SK-N-MC (cell line): ENCODE measurements at regions not wholly inside any gene's neighbourhood (a gene's known extent, or its start where the extent isn't known, plus 50 kb on each side); places are given as distances from the start of the nearest gene placed in this dataset.

Experiments
- EZH2 ChIP-seq: fragments of 200-600 bp; sonication (generic); IDR thresholded peaks from one replicate; pipeline ENCODE4 v1.6.1; 2017; ENCODE audit warnings: antibody characterized with exemption
- FOXP2 ChIP-seq: optimal IDR thresholded peaks from 2 replicates; pipeline ENCODE3; 2011; ENCODE audit warnings: mild to moderate bottlenecking, moderate library complexity; ENCODE audit not compliant: insufficient read depth; ENCODE audit errors: extremely low read length, control extremely low read depth
- POLR2AphosphoS5 ChIP-seq: IDR thresholded peaks from 2 replicates; pipeline ENCODE4 v1.6.1; 2012; ENCODE audit warnings: mild to moderate bottlenecking, low read depth, low read length, borderline replicate concordance

- TF ChIP-seq EZH2 (no peak), POLR2AphosphoS5 (no peak), FOXP2 (no peak)
Observed at GRCh38 chr3:193116871-193117270, 124.2 kb upstream of the PLAAT1 start.
